ENCODE measurements at regions not wholly inside any gene's neighbourhood (a gene's known extent, or its start where the extent isn't known, plus 50 kb on each side); places are given as distances from the start of the nearest gene placed in this dataset.

DNA sequence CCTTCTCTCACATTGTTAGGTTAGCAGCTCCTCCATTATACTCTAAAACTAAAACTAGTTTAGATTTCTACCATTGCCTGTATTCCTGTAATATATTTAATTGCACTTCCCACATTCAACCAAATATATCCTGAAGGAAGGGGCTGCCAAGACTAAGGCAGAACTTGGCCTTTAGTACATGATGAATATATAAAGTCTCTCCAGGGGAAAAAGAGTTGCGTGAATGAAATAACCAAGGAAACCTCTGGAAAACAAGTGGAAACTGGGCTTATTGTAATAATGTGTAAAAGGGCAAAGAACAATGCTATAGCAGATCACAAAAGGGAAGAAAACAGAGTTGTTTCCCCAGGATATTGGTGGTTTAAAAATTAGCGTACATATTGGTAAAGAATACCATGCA, 1012.5 kb upstream of the PRMT6 start:
- ATAC-seq (ENCODE audit: insufficient read depth, low read depth), result no peak
- Histone ChIP-seq H3K9me3 (ENCODE audit: insufficient read depth, low read length, severe bottlenecking) (no peaks in the 10 kb centered on the region), H3K9ac (ENCODE audit: low read depth, low read length) (no peak overlapping the region), H3K4me3 (ENCODE audit: low read depth in 1 of 2, low read length in 2 of 2) (no peak overlapping the region), H3K27ac (ENCODE audit: low read length) (no peak overlapping the region), H3K36me3 (ENCODE audit: insufficient read depth, low read length) (no peaks in the 10 kb centered on the region), H3K27me3 (ENCODE audit: insufficient read depth, low read length, poor library complexity) (no peaks in the 10 kb centered on the region), H3K4me2 (ENCODE audit: insufficient read depth, low read length) (no peak overlapping the region), H4K20me1 (ENCODE audit: insufficient read depth, low read length) (no peaks in the 10 kb centered on the region), H3K79me2 (ENCODE audit: insufficient read depth, low read length) (no peaks in the 10 kb centered on the region), H2AFZ (ENCODE audit: low read depth, low read length) (no peak overlapping the region), H3K4me1 (ENCODE audit: insufficient read depth, low read length) (no peaks in the 10 kb centered on the region)
- no peak for DNase-seq
- TF ChIP-seq, protein P1, sequence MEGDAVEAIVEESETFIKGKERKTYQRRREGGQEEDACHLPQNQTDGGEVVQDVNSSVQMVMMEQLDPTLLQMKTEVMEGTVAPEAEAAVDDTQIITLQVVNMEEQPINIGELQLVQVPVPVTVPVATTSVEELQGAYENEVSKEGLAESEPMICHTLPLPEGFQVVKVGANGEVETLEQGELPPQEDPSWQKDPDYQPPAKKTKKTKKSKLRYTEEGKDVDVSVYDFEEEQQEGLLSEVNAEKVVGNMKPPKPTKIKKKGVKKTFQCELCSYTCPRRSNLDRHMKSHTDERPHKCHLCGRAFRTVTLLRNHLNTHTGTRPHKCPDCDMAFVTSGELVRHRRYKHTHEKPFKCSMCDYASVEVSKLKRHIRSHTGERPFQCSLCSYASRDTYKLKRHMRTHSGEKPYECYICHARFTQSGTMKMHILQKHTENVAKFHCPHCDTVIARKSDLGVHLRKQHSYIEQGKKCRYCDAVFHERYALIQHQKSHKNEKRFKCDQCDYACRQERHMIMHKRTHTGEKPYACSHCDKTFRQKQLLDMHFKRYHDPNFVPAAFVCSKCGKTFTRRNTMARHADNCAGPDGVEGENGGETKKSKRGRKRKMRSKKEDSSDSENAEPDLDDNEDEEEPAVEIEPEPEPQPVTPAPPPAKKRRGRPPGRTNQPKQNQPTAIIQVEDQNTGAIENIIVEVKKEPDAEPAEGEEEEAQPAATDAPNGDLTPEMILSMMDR (IDR thresholded peaks at IDR 0.05; ENCODE audit: borderline replicate concordance, extremely low read depth, low read length, poor library complexity, severe bottlenecking), result no peak
- no peak for TF ChIP-seq EZH2 (IDR thresholded peaks at IDR 0.05; ENCODE audit: borderline replicate concordance, low read depth, low read length, severe bottlenecking)

GRCh38 chr1:106047210-106047609, 1009.3 kb upstream of the PRMT6 start:
- no peak for TF ChIP-seq EZH2 (IDR thresholded peaks at IDR 0.05; ENCODE audit: borderline replicate concordance, low read depth, low read length, severe bottlenecking)
- TF ChIP-seq, protein P1 (IDR thresholded peaks at IDR 0.05; ENCODE audit: borderline replicate concordance, extremely low read depth, low read length, poor library complexity, severe bottlenecking), result no peak
- ATAC-seq (ENCODE audit: insufficient read depth, low read depth), result no peak
- no peaks in the 10 kb centered on the region for H4K20me1 ChIP-seq (ENCODE audit: insufficient read depth, low read length)
- no peak overlapping the region for H3K4me2 ChIP-seq (ENCODE audit: insufficient read depth, low read length)
- H3K27me3 ChIP-seq (ENCODE audit: insufficient read depth, low read length, poor library complexity), result no peaks in the 10 kb centered on the region
- no peak overlapping the region for H3K27ac ChIP-seq (ENCODE audit: low read length)
- no peaks in the 10 kb centered on the region for H3K4me1 ChIP-seq (ENCODE audit: insufficient read depth, low read length)
- no peak overlapping the region for H2AFZ ChIP-seq (ENCODE audit: low read depth, low read length)
- H3K36me3 ChIP-seq (ENCODE audit: insufficient read depth, low read length), result no peaks in the 10 kb centered on the region
- no peak overlapping the region for H3K9ac ChIP-seq (ENCODE audit: low read depth, low read length)
- DNase-seq, result no peak
- no peak overlapping the region for H3K4me3 ChIP-seq (ENCODE audit: low read depth in 1 of 2, low read length in 2 of 2)
- H3K9me3 ChIP-seq (ENCODE audit: insufficient read depth, low read length, severe bottlenecking), result no peaks in the 10 kb centered on the region
- no peaks in the 10 kb centered on the region for H3K79me2 ChIP-seq (ENCODE audit: insufficient read depth, low read length)

DNA sequence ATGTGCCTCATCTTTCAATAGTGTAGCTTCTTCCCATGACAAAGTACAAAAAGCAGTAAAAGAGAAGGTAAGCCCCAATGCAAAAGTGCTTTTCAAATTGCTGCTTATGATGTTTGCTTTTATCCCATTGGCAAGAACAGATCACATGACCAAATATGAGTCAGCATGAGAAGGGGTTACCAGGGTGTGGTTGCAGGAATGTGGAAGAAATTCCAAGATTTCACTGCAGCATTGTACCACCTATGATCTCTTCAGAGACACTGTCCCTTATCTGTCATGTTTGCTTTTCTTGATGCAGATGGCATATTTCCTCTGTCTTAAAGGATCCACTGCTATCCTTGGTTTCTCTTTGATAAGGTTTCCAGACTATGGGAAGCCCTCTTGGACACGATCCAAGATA, 1006.9 kb upstream of the PRMT6 start:
- Histone ChIP-seq H3K36me3 (ENCODE audit: insufficient read depth, low read length) (no peaks in the 10 kb centered on the region), H3K9me3 (ENCODE audit: insufficient read depth, low read length, severe bottlenecking) (no peaks in the 10 kb centered on the region), H3K4me2 (ENCODE audit: insufficient read depth, low read length) (no peak overlapping the region), H3K79me2 (ENCODE audit: insufficient read depth, low read length) (no peaks in the 10 kb centered on the region), H4K20me1 (ENCODE audit: insufficient read depth, low read length) (no peaks in the 10 kb centered on the region), H3K9ac (ENCODE audit: low read depth, low read length) (no peak overlapping the region), H3K27ac (ENCODE audit: low read length) (no peak overlapping the region), H3K4me3 (ENCODE audit: low read depth in 1 of 2, low read length in 2 of 2) (no peak overlapping the region), H3K27me3 (ENCODE audit: insufficient read depth, low read length, poor library complexity) (no peaks in the 10 kb centered on the region), H3K4me1 (ENCODE audit: insufficient read depth, low read length) (no peaks in the 10 kb centered on the region), H2AFZ (ENCODE audit: low read depth, low read length) (no peak overlapping the region)
- ATAC-seq (ENCODE audit: insufficient read depth, low read depth), result no peak
- DNase-seq, result no peak
- TF ChIP-seq, protein P1 (IDR thresholded peaks at IDR 0.05; ENCODE audit: borderline replicate concordance, extremely low read depth, low read length, poor library complexity, severe bottlenecking), result no peak
- no peak for TF ChIP-seq EZH2 (IDR thresholded peaks at IDR 0.05; ENCODE audit: borderline replicate concordance, low read depth, low read length, severe bottlenecking)

- ATAC-seq (ENCODE audit: insufficient read depth, low read depth), result no peak
- no peaks in the 10 kb centered on the region for H3K79me2 ChIP-seq (ENCODE audit: insufficient read depth, low read length)
- no peaks in the 10 kb centered on the region for H3K36me3 ChIP-seq (ENCODE audit: insufficient read depth, low read length)
- no peak overlapping the region for H3K9ac ChIP-seq (ENCODE audit: low read depth, low read length)
- no peak overlapping the region for H3K27ac ChIP-seq (ENCODE audit: low read length)
- H3K4me1 ChIP-seq (ENCODE audit: insufficient read depth, low read length), result no peaks in the 10 kb centered on the region
- H4K20me1 ChIP-seq (ENCODE audit: insufficient read depth, low read length), result no peaks in the 10 kb centered on the region
- no peak for TF ChIP-seq EZH2 (IDR thresholded peaks at IDR 0.05; ENCODE audit: borderline replicate concordance, low read depth, low read length, severe bottlenecking)
- TF ChIP-seq, protein P1 (IDR thresholded peaks at IDR 0.05; ENCODE audit: borderline replicate concordance, extremely low read depth, low read length, poor library complexity, severe bottlenecking), result no peak
- no peaks in the 10 kb centered on the region for H3K9me3 ChIP-seq (ENCODE audit: insufficient read depth, low read length, severe bottlenecking)
- H2AFZ ChIP-seq (ENCODE audit: low read depth, low read length), result no peak overlapping the region
- H3K4me2 ChIP-seq (ENCODE audit: insufficient read depth, low read length), result no peak overlapping the region
- no peaks in the 10 kb centered on the region for H3K27me3 ChIP-seq (ENCODE audit: insufficient read depth, low read length, poor library complexity)
- H3K4me3 ChIP-seq (ENCODE audit: low read depth in 1 of 2, low read length in 2 of 2), result no peak overlapping the region
- DNase-seq, result no peak
These were observed 1000.6 kb upstream of the PRMT6 start for GRCh38 chr1:106055855-106056254.
